A549 (cell line): ENCODE measurements at regions not wholly inside any gene's neighbourhood (a gene's known extent, or its start where the extent isn't known, plus 50 kb on each side); places are given as distances from the start of the nearest gene placed in this dataset.

Experiments used
- ATAC-seq, 2 experiments: fragments of 200-7000 bp in 1 of 2; fragments of >200 bp in 1 of 2; cut with Nextera tagmentation in 1 of 2; cut with Tn5 transposase in 1 of 2; 3 replicates each; pipeline versions ENCODE4 v1.8.0 to v1.9.1; 2018 to 2020; ENCODE audit warnings: mild to moderate bottlenecking in 1 of 2, moderate library complexity in 1 of 2
- CTCF ChIA-PET: fragments of 300-600 bp; sonication (Branson Sonifier 250); formaldehyde crosslinking; extraction: SDS; loops from one replicate; lab custom pipeline; 2021; ENCODE audit warnings: antibody characterized with exemption, inconsistent platforms; lab: Yijun Ruan, JAX
- POLR2A ChIA-PET: fragments of 350-600 bp; formaldehyde crosslinking; extraction: SDS; loops from one replicate; lab custom pipeline; 2021; ENCODE audit warnings: antibody characterized with exemption, inconsistent platforms; lab: Yijun Ruan, JAX
- DNase-seq, 2 experiments: peaks; one replicate each; pipeline versions ENCODE4 v3.0.0 to v3.0.0-alpha.2; 2011 to 2016; ENCODE audit warnings: low read depth in 1 of 2, low spot score in 1 of 2
- FAIRE-seq: peaks from 2 replicates; lab custom pipeline; 2011; peaks lifted over from hg19 to GRCh38; lab: Jason Lieb, UNC
- H3K27ac ChIP-seq, 2 experiments: fragments of >200 bp; sonication (Bioruptor Twin); formaldehyde crosslinking; 3 replicates each; pipeline ENCODE4 v1.5.1; 2016 to 2017
- H3K4me1 ChIP-seq: fragments of >200 bp; sonication (Bioruptor Twin); formaldehyde crosslinking; 3 replicates; pipeline ENCODE4 v1.6.1; 2016
- H3K4me2 ChIP-seq: fragments of >200 bp; sonication (Bioruptor Twin); formaldehyde crosslinking; 3 replicates; pipeline ENCODE4 v1.6.1; 2016
- H3K4me3 ChIP-seq: fragments of >200 bp; sonication (Bioruptor Twin); formaldehyde crosslinking; 3 replicates; pipeline ENCODE4 v1.5.1; 2016
- H3K9me3 ChIP-seq: fragments of >200 bp; sonication (Bioruptor Twin); formaldehyde crosslinking; 3 replicates; pipeline ENCODE4 v1.6.1; 2016
- CBX2 ChIP-seq: fragments of 200-600 bp; sonication (generic); IDR thresholded peaks from 2 replicates; pipeline ENCODE4 v1.6.1; 2016; ENCODE audit warnings: low read depth, mild to moderate bottlenecking, borderline replicate concordance
- CHD4 ChIP-seq: fragments of 200-600 bp; sonication (generic); IDR thresholded peaks from 2 replicates; pipeline ENCODE4 v1.6.1; 2016; ENCODE audit warnings: antibody characterized with exemption, mild to moderate bottlenecking, borderline replicate concordance
- EHMT2 ChIP-seq: fragments of 200-600 bp; sonication (generic); IDR thresholded peaks from 2 replicates; pipeline ENCODE4 v1.6.1; 2016; ENCODE audit warnings: antibody characterized with exemption, low read depth, mild to moderate bottlenecking, moderate library complexity
- ESRRA ChIP-seq: fragments of 150-350 bp; IDR thresholded peaks from 2 replicates; pipeline ENCODE4 v1.6.1; 2014; ENCODE audit warnings: mild to moderate bottlenecking, low read length, borderline replicate concordance
- FOSB ChIP-seq: fragments of 250-450 bp; sonication (Bioruptor Pico); IDR thresholded peaks from 2 replicates; pipeline ENCODE4 v1.5.0; 2020; ENCODE audit warnings: mild to moderate bottlenecking, moderate library complexity
- FOXS1 ChIP-seq: fragments of 250-450 bp; sonication (Bioruptor Pico); IDR thresholded peaks from 2 replicates; pipeline ENCODE4 v1.5.0; 2020; ENCODE audit warnings: mild to moderate bottlenecking, moderate library complexity
- GATA3 ChIP-seq: IDR thresholded peaks from 2 replicates; pipeline ENCODE4 v1.6.1; 2012; ENCODE audit warnings: borderline replicate concordance
- JUN ChIP-seq, 2 experiments: fragments of >200 bp; sonication (Bioruptor Twin); formaldehyde crosslinking; IDR thresholded peaks; 2 replicates in 1 of 2; 3 replicates in 1 of 2; pipeline ENCODE4 v1.6.1; 2016 to 2017
- KDM5A ChIP-seq: fragments of 200-600 bp; sonication (generic); IDR thresholded peaks from 2 replicates; pipeline ENCODE4 v1.6.1; 2016; ENCODE audit warnings: antibody characterized with exemption, mild to moderate bottlenecking
- MYC ChIP-seq: IDR thresholded peaks from 2 replicates; pipeline ENCODE4 v1.6.1; 2012; ENCODE audit warnings: mild to moderate bottlenecking, inconsistent platforms, low read length, improper control_type of control experiment, borderline replicate concordance
- NFE2L2 ChIP-seq: fragments of 150-350 bp; conservative IDR thresholded peaks from 2 replicates; pipeline ENCODE4 v1.6.1; 2014; ENCODE audit warnings: low read length
- NPAS2 ChIP-seq: fragments of 250-450 bp; sonication (Bioruptor Pico); IDR thresholded peaks from 2 replicates; pipeline ENCODE4 v1.8.0; 2022; ENCODE audit warnings: mild to moderate bottlenecking, moderate library complexity, borderline replicate concordance
- PHF8 ChIP-seq: fragments of 200-600 bp; sonication (generic); IDR thresholded peaks from 2 replicates; pipeline ENCODE4 v1.6.1; 2016; ENCODE audit warnings: low read depth, mild to moderate bottlenecking, antibody characterized with exemption, moderate library complexity, borderline replicate concordance
- POLR2A ChIP-seq: IDR thresholded peaks from 2 replicates; pipeline ENCODE4 v1.6.1; 2012; ENCODE audit warnings: mild to moderate bottlenecking, low read length
- RAD21 ChIP-seq, 2 experiments: fragments of >200 bp in 1 of 2; sonication (Bioruptor Twin) in 1 of 2; formaldehyde crosslinking in 1 of 2; IDR thresholded peaks in 1 of 2; conservative IDR thresholded peaks in 1 of 2; 2 replicates in 1 of 2; 3 replicates in 1 of 2; pipeline ENCODE4 v1.6.1; 2012 to 2018; ENCODE audit warnings: inconsistent platforms in 1 of 2
- RFX5 ChIP-seq: fragments of 450-650 bp; IDR thresholded peaks from 2 replicates; pipeline ENCODE4 v1.7.1; 2014; ENCODE audit warnings: antibody characterized with exemption, mild to moderate bottlenecking, moderate library complexity
- RNF2 ChIP-seq: fragments of 200-600 bp; sonication (generic); IDR thresholded peaks from 2 replicates; pipeline ENCODE4 v1.6.1; 2016; ENCODE audit warnings: low read depth, mild to moderate bottlenecking, antibody characterized with exemption, moderate library complexity, borderline replicate concordance
- SMC3 ChIP-seq: fragments of >200 bp; sonication (Bioruptor Twin); formaldehyde crosslinking; IDR thresholded peaks from 3 replicates; pipeline ENCODE4 v1.6.1; 2018; ENCODE audit warnings: inconsistent platforms
- SREBF2 ChIP-seq: fragments of 450-650 bp; IDR thresholded peaks from 2 replicates; pipeline ENCODE4 v1.6.1; 2014; ENCODE audit warnings: mild to moderate bottlenecking, moderate library complexity
- TFCP2L1 ChIP-seq: fragments of 250-450 bp; sonication (Bioruptor Pico); IDR thresholded peaks from 2 replicates; pipeline ENCODE4 v1.5.0; 2021; ENCODE audit warnings: mild to moderate bottlenecking
- ZFP36 ChIP-seq: fragments of 450-650 bp; IDR thresholded peaks from 2 replicates; pipeline ENCODE4 v1.6.1; 2014; ENCODE audit warnings: borderline replicate concordance; ENCODE audit not compliant: partially characterized antibody
- ZNF302 ChIP-seq: fragments of 250-450 bp; sonication (Bioruptor Pico); IDR thresholded peaks from 2 replicates; pipeline ENCODE4 v1.9.0; 2021; ENCODE audit warnings: inconsistent platforms, mild to moderate bottlenecking, moderate library complexity
- WGBS: methylation state at CpG from one replicate; pipeline ENCODE4 v1.1.6; 2017; ENCODE audit errors: missing lambda C conversion rate; 5-methylcytosine and 5-hydroxymethylcytosine counted together
- TF ChIP-seq, protein P1 (sequence below): IDR thresholded peaks from 2 replicates; pipeline ENCODE4 v1.6.1; 2012; ENCODE audit warnings: low read depth, borderline replicate concordance

DNA sequence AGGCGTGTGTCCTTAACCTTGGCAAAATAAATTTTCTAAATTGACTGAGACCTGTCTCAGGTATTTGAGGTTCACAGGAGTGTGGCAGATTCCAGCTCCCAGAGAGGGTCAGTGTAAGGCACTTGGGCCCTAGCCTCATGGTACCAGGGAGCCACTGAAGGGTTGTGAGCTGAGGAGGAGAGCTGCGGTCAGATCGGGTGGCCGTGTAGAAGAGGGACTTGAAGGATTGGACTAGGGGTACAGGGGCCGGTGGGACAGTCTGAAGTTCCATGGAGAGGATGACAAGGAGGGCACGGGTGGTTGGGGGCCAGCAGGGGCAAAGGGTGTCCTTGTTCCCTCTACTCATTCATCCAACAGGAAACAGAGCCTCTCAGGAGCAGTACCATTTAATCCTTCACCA lies 327.0 kb upstream of the HS6ST1 start (continued):
- TF ChIP-seq, protein P1, sequence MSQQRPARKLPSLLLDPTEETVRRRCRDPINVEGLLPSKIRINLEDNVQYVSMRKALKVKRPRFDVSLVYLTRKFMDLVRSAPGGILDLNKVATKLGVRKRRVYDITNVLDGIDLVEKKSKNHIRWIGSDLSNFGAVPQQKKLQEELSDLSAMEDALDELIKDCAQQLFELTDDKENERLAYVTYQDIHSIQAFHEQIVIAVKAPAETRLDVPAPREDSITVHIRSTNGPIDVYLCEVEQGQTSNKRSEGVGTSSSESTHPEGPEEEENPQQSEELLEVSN: no peak
- TF ChIP-seq CBX2 (no peak), GATA3 (no peak), RNF2 (no peak), ESRRA (no peak), PHF8 (no peak)

DNA sequence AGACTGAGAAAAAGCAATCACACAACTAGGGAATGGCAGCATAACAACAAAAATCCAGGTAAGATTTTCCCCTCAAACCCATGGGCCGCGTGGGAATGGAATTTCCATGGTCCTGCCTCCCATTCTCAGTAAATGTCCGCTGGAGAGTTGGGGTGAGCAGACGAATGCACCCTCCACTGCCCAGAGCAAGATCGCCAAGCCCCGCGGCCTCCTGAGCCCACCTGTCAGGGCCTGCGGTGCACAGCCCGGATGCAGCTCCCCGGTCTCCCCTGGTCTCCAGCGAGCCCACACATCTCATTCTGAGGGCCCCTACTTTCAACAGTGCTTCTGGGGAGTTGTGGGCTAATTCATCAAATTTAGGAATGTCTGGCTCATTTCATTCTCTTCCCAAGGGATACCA lies 327.4 kb upstream of the HS6ST1 start:
- no peak for FAIRE-seq
- Histone ChIP-seq H3K4me3 (no peak overlapping the region), H3K4me2 (no peak overlapping the region), H3K27ac (no peak overlapping the region), H3K9me3 (no peaks in the 10 kb centered on the region), H3K4me1 (no peaks in the 10 kb centered on the region)
- POLR2A ChIA-PET: no interaction called here
- CTCF ChIA-PET: interaction anchor here (0.6 kb wide), 1 partner anchor 408 kb away, joined by 3 read pairs; no protein-coding TSS in a partner anchor
- no peak for ATAC-seq
- no peak for TF ChIP-seq SREBF2
- TF ChIP-seq FOXS1: no peak
- no peak for TF ChIP-seq KDM5A
- no peak for TF ChIP-seq NFE2L2
- no peak for TF ChIP-seq ZFP36
- TF ChIP-seq JUN (IDR thresholded peaks at IDR 0.05): no peak
- no peak for TF ChIP-seq NPAS2 (CRISPR knock-in tag)
- TF ChIP-seq TFCP2L1 (CRISPR knock-in tag): no peak
- WGBS: 67% methylated on average over 11 of the region's 11 CpGs
- DNase-seq: no peak

DNA sequence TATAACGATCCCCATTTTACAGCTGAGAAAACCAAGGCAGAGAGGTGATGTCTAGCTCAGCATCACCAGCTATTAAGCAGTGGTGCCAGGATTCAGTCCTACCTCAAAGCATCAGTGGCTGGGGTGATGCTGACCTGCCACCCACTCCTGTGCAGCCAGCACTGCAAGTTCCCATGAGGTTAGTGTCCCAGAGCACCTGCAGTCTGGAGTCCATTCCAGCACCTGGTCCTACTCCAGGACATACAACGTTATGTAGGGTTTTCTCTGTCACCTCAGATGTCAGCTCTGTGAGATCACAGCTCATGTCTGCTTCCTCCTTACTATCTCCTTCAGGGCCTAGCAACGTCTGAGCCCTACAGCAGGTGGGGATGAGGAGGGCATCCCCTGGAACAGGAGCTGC lies 328.0 kb upstream of the HS6ST1 start:
- no peaks in the 10 kb centered on the region for H3K4me1 ChIP-seq
- no peak overlapping the region for H3K4me3 ChIP-seq
- ATAC-seq: peak; percentile 22 to 31; a peak in 1 of 6 replicates
- H3K9me3 ChIP-seq: no peaks in the 10 kb centered on the region
- ChIA-PET POLR2A (no interaction called here), CTCF (no interaction called here)
- DNase-seq: no peak
- 25% methylated on average over 3 of the region's 3 CpGs for WGBS
- no peak overlapping the region for H3K27ac ChIP-seq
- no peak for FAIRE-seq
- H3K4me2 ChIP-seq: no peak overlapping the region
- no peak for TF ChIP-seq ZNF302 (CRISPR knock-in tag)
- TF ChIP-seq CHD4: no peak
- no peak for TF ChIP-seq FOSB (CRISPR knock-in tag)
- TF ChIP-seq SMC3: no peak
- no peak for TF ChIP-seq MYC
- TF ChIP-seq RAD21 (conservative IDR thresholded peaks at IDR 0.05 in 1 of 2, IDR thresholded peaks at IDR 0.05 in 1 of 2): no peak

DNA sequence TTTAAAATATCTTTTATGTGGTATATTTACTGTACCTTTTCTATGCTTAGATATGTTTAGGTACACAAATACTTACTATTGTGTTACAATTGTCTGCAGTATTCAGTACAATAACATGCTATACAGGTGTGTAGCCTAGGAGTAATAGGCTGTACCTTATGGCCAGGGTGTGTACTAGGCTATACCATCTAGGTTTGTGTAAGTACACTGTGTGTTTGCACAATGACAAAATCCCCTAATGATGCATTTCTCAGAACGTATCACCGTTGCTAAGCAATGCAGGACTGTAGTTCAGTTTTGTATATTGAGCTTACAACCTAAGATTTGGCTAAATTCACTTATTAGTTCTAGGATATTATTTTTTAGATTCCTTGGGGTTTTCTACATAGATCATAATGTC lies 332.3 kb upstream of the HS6ST1 start:
- FAIRE-seq (no peak), DNase-seq (no peak), ATAC-seq (no peak)
- WGBS: 2% methylated on average over 2 of the region's 2 CpGs
- Histone ChIP-seq H3K27ac (no peak overlapping the region), H3K4me3 (no peak overlapping the region), H3K9me3 (no peaks in the 10 kb centered on the region), H3K4me1 (no peaks in the 10 kb centered on the region), H3K4me2 (no peak overlapping the region)
- TF ChIP-seq EHMT2 (no peak), POLR2A (no peak), RFX5 (no peak), ZNF302 (CRISPR knock-in tag) (no peak), PHF8 (no peak), FOXS1 (no peak)
- ChIA-PET CTCF (no interaction called here), POLR2A (no interaction called here)
